ENCODE measurements at regions not wholly inside any gene's neighbourhood (a gene's known extent, or its start where the extent isn't known, plus 50 kb on each side); places are given as distances from the start of the nearest gene placed in this dataset.

DNA sequence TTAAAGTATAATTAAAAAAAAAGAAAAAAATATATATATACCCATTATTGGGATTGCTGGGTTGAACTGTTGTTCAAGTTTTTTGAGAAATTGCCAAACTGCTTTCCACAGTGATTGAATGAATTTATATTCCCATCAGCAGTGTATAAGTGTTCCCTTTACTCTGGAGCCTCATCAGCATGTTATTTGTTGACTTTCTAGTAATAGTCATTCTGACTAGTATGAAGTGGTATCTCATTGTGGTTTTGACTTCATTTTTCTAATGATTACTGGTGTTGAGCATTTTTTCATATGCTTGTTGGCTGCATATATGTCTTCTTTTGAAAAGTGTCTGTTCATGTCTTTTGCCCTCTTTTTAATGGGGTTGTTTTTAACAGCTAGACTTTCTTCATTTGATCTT is 1260.8 kb upstream of the GJE1 start:
- DNase-seq, result no peak

DNA sequence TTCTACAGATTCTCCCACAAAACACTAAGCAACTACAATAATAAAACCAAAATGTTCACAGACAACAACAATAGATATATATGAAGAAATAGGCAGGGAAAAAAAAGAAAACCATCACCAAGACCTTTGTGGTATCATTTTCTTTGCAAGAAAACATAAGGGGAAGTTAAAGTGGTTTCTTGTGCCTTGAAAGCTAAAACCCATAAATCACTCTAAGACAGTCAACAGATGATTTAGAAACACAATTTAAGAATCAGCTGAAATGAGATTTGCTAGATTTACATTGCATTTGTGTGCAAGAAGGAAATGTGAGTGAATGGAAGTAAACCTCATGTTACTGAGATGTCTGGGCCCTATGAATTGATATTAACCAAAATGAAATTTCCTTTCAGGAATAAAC is 1265.4 kb upstream of the GJE1 start:
- DNase-seq, result no peak

DNA sequence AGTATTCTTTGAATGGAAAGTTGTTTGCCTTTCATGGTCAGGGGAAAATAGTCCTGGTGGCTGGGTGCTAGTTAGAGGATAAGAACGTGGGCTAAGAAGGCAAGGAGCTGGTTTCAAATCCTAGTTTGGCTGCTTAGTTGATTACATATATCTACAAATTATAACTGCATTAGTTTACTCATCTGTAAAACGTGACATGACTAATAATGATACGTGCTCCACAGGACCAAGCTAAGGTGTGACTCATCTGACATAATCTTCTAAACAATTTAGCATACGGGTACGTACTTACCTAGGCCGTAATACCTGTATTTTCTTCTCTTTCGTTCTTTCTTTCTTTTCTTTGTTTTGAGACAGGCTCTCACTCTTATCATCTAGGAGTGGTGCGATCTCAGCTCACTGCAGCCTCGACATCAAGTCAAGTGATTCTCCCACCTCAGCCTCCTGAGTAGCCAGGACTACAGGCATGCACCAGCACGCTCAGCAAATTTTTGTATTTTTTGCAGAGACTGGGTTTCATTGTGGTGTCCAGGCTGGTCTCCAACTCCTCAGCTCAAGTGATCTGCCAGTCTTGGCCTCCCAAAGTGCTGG is 1274.2 kb upstream of the GJE1 start:
- DNase-seq, result peak in 1 of 3 donors; percentile 22

DNA sequence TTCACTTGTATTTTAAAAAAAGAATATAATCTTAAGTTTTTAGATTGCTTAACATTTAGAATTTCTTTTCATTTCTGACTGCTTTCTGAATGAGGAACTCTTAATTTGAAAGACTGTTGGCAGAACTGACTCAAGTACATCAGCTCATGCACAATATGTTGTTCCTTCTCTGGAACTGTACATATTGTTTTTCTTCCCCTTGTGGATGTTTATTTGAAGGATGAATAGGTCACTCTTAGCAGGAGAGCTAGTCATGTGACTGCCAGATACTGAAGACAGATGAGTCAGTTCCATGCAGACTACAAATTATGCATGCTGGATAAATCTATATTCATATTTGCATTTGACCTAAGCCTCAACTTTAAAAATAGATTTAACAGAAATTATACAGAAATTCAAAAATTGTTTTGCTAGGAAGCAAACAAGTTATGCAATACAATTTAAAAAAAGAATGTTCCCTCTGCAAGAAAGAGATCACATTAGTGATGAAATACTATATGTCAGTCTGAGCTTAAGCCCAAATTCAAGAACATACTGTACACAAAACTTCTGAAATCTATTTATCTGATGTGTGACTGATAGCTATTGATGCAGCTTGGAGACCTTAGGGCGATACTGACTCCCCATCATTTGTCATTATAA is 1274.9 kb upstream of the GJE1 start:
- DNase-seq, result peak; percentile 52 to 72 (median 65)

DNA sequence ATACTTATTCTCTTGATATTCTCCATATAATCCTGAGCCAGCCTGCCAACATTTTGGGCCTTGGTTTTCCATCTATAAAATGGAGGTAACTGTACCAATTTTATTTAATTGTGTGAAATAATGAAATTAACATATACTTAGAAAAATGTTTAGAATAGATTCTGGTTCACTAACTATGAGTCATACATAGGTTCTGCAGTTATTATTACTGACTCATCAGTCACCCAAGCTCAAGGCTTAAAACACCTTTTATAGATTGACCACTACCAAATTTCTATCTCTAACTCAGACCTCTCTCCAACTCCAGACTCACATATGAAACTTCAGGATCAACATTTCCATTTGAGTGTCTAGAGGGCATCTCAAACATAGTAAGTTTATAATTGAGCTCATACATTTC is 1277.2 kb upstream of the GJE1 start:
- DNase-seq, result no peak

DNA sequence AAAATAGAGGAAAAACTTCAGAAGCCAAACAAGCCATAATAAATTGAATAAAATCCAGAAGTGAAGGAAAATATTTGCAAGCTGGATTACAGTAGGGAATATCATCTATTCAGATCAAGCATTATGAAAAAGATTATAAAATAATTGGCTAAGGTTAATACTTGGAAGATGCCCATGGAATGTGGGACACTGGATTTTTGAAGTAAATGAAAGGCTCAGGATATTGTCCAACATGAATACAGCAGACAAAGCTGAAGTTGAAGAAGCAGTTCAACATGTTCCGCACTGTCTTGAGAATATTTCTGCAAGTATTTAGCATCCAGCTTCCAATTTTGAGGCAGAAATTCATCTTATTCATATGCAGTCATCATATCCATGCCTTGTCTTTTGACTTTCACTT is 1278.4 kb upstream of the GJE1 start:
- DNase-seq, result no peak

DNA sequence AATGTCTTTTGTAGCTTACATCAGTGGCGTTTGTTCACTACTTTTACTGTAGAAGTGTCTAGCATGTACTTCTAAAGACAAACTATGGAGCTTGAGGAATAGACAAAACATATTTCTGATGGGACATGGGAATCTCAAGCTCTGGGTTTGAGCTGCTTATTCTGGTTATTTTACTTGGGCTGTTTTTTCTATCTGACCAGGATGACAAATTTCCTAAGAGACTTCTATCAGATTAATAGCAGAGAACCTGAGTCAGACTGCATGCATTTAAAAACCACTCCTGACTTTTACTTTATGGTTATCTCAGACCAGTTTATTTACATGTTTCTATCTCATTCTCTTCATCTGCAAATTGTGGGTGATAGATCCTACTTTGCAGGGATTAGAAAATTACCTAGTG is 1282.3 kb upstream of the GJE1 start:
- DNase-seq, result no peak

DNA sequence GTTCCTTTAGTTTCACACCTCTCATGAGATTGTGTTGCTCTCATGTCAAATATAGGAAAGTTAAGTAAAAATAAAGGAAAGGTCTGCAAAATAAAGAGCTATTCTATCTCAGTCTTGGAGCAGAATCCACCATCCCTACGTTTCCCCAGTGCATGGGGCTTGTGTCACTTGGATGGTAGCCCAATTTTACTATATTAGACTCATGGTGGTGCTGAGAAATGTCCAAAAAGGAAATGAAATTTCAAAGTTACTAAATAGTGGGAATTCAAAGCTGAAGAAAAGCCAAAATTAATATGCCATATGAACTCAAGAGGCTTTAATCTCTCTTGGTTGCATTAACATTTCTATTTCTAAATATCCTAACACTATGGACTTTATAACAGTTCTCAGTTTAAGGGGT is 1283.3 kb upstream of the GJE1 start:
- no peak for DNase-seq

DNA sequence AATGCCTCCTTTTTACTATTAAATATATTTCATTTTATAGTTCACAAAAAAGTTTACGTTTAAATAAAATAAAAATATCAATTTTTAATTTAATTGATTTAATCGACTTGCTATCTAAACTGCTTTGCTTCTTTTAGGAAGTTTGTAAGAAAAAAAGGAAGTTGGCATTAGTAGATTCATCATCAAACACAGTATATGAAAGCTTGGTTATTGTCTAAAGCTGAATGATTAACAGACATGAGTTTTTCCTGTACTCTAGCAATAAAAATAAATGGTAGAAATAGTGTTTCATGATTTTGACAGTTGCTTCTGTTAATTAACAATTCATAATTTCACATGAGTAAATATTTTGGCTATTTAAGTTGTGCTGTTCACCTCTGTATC is 1285.5 kb upstream of the GJE1 start:
- peak in 2 of 3 donors; percentile 49 for DNase-seq

DNA sequence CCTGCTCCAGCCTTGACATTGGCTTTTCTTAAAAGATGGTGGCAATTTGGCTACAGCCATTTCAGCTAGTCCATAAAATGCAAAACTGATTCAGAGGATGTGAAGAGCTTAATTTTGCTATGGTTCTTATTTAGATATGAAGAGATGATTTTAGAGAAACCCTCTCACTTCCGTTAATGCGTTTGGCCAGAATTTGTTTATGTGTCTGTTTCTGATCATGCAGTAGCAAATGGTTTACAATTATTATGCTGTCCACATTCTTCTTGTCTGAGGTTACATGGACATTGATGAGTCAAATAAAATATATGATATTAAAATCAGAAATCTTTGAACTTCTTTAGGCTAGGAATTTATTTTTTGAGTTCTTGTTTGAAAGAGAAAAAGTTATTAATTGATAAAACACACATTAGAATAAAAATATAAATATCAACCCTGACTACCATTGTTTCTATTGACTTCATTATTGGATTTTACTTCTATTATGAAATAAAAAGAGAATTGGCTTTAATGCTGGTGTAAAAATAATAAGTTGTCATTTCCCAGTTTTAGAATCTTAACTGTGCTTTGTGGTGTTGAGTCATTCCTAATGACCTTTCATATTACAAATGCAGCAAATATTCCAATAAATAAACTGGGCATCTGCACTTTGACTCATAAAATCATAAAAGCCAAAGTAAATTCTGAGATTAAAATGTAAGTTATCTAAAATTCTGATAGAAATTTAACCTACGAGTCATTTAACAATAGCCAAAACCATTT is 1286.0 kb upstream of the GJE1 start:
- peak in 2 of 3 donors; percentile 20 to 24 for DNase-seq

DNA sequence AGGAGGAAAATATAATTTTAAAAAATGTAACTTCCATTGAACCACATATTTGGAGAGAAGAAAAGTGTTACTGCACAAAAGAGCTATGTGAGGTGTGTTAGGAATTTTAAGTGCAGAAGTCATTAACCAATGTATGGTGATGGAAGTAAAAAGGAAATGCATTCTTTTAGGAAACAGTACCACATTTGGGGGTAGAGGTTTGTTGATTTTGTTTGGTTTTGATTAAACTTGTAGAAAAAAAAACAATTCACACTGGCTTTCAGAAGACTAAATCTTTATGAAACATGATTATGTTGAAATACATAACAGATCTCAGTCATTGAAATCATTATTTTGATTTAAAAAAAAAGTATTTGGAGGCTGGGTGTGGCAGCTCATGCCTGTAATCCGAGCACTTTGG is 1287.0 kb upstream of the GJE1 start:
- DNase-seq, result no peak

DNA sequence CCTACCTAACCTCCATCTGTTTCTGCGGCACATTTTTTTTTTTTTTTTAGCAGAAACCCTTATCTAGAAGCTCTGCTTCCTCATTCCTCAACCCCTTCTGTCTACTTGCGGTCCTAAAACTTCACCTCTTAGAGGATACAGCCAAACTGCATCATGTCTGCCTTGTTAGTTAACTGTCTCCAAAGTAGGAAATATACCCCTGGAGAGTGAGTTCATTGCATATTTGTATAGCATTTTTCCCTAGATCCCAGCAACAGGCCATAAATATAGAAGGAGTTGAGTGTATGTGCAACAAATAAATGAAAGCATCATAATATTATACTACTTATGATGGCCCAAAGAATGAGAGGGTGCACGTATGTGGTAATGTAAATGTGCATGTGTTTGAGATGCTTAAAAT is 1288.6 kb upstream of the GJE1 start:
- no peak for DNase-seq

DNA sequence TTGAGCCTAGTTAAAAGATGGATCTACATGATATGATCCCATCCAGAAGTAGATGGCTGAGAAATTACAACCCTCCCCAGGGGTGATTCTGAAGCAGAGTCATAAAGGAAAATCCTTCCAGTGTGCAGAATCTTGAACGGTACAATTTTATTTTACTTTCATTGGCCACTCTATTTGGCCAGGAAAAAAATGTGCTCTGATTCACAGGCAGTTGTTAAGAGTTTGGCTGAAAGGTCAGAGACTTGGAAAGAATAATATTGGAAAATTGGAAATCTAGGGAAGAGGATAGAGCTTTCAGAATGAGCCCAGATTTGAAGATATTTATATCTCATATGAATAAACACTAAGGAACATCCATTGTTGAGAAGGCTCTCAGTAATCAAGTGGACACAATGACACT is 1299.3 kb upstream of the GJE1 start:
- no peak for DNase-seq

DNA sequence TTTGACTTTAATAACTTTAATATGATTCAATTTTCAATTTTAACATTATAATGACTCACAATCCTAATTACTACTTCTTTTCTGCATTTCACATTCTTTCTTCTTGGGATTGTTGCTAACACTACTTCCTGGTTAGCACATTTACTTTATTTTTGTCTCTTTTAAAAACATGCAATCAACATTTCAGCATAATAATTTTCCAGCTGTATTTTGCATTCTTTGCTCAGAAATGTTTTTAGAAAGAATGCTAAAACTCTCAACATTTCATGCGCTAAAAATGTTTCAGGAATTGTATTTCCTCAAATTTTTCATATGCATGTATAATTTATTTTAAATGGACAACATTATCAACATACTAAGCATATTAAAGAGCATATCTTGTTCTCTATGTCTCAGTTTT is 1302.1 kb upstream of the GJE1 start:
- DNase-seq, result no peak

DNA sequence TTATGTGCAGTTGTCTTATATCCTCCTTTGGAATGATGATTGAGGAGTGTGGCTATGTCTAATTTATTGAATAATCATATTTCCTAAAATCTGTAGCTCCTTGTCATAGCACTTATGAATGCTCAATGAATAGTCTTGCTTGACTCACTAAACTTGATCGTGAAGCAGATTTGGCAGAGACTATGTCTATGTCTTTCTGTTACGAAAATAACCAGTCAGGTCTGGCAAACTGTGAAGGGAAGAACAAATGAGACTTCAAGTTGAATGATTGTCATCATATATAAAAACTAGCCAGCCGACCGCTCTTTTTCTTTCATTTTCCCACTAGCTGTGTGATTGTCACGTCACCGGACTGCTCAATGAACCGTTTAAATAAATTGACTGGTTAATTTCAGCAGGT is 1303.9 kb upstream of the GJE1 start:
- DNase-seq, result no peak

DNA sequence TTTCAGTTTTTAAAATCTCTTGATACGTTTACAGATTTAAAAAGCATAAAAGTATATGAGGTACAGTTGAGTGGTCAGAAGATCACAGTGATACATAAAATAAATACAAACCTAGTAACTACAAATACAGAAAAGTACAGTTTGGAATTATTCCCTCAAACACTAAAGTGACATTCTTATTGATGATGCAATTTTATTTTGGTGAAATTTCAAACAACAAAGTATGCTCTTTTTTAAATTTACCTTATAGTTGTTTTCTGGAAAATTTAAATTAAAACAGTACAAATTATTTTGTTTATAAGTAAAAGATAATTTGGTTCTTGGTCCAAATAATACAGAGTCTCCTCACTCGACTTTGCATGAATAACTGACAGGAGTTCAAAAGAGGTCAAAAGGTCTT is 1305.1 kb upstream of the GJE1 start:
- no peak for DNase-seq

DNA sequence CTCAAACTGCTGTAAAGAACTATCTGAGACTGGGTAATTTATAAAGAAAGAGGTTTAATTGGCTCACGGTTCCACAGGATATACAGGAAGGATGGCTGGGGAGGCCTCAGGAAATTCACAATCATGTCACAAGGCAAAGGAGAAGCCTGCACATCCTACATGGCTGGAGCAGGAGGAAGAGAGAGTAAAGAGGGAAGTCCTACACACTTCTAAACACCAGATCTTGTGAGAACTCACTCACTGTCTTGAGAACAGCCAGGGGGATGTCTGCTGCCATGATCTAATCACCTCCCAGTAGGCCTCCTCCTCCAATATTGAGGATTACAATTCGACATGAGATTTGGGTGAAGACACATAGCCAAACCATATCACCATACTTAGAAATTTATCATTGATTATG is 1307.0 kb upstream of the GJE1 start:
- DNase-seq, result peak; percentile 23 to 34 (median 29)

DNA sequence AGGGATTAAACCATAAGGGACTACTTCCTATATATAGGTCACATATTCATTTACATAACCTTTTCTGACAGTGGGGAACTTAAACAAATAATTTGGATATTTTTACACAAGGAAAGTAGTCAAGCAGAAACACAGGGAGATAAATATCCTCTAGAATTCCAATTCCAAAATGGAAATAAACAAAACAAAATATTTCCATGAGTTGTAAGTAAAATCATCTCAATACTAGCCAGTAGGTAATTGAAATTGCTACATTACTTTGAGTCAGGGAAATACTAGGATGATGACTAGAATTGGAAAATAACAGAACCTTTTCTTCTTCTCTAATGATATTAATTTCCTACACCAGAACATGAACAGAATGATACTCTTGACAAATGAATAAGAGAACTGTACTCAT is 1308.1 kb upstream of the GJE1 start:
- no peak for DNase-seq

DNA sequence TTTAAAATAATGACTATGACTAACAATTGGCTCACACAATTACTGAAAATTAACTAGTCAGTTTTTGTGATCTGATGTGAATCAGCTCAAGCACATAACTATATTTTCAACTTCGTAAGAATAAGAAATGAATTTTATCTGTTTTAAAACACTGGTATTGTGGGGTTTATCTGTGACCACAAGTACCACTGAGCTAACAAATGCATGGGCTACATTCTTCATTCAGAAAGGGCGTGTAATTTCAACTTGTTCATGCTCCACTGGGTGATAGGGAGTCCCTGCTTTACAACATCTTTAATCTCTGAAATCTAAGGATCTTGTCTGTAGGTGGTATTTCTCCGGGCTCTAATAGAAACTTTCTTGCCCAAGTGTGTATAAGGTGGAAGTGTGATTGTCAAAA is 1311.5 kb upstream of the GJE1 start:
- no peak for DNase-seq

DNA sequence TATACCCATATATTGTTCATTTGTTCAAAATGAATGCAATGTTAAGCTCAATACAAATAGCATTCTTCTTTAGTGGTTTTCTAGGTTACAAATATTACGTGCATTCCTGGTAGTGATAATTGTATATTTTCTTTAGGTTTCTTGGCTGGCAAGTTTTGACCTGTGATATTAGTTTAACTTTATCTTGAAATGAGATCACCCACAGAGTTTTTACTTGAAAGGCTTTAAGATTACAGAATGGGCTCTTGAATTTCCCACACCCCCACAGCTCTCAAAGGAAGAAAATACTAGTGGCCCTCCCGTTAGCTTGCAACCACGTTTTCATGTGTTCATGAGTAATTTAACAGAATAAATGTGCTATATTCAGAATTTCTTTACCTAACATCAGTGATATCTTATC is 1315.5 kb upstream of the GJE1 start:
- no peak for DNase-seq

DNA sequence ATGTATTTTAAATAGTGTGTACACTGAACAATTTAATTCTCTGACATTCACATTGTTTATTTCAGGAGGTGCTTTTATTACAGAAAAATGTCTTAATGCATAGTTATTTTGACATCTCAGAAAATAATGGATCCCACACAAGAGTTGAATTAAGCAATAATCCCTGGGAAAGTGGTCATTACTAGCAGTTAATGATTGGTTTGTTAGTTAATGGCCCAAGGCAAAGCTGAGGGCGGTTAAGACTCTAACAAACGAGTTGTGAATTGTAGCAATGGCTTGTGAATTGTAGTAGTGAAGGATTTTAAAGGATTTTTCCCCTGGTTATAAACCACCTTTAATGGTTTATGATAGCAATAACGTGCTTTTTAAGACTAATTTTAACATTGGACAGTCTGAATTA is 1316.0 kb upstream of the GJE1 start:
- no peak for DNase-seq

DNA sequence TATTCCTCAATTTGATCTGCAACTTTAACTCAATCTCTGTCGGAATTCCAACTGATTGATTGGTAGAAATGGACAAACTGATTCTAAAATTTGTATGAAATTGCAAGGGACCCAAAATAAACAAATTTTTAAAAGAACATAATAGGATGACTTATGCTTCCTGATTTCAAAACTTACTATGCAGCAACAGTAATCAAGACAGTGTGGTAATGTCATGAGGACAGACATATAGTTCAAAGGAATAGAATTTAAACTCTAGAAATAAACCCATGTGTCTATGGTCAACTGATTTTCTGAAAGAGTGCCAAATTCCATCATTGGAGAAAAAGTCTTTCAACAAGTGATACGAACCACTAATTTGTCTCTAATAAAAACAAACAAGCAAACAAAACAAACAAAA is 1320.1 kb upstream of the GJE1 start:
- peak in 1 of 3 donors; percentile 7 for DNase-seq

DNA sequence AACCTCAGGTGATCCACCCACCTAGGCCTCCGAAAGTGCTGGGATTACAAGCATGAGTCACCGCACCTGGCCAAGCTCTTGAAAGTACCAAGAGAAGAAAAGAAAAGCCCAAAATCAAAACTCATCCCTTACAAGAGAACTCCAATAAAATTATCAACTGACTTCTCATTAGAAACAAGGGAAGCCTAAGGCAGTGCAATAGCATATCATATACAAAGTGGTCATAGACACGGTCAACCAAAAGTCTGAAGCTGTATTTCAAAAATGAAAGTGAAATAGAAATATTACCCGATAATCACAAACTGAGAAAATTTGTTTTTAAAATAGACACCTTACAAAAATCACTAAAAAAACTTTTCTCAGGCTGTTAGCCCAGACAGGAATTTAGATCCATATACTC is 1321.1 kb upstream of the GJE1 start:
- DNase-seq, result no peak

DNA sequence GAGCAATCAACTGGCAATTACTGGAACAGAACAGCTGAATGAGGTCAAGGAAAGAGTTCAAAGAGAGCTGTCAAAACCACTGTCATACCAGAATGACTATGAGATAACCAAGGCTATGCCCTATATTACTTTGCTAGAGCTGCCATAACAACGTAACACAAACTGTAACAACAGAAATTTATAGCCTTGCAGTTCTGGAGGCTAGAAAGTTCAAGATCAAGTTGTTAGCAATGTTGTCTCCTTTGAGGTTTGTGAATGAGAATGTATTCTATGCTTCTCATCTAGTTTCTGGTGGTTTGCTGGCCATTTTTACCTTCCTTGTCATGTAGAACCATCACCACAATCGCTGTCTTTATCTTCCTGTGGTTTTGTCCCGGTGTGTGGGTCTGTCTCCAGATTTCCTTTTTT is 1323.0 kb upstream of the GJE1 start:
- DNase-seq, result no peak

DNA sequence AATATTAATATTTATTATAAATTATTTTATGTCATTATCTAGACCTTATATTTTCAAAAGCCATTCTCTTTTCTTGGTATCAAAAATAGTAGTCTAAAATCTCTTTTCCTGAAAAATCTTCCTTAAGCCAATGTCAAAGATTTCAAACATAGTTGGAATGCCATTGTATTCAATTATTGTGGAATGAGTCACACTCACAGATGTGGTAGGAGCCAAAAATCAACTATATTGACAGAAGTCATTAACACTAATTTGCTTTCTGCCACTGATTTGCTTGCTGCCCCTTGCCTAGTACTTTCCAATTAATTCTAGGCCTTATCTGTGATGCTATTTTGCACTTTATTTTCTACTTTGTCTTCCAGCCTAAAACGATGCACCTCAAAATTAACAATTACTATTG is 1326.3 kb upstream of the GJE1 start:
- no peak for DNase-seq

All from suppressor macrophage treated with lipopolysaccharide for 1 hour (primary cell).